ENCODE measurements at regions not wholly inside any gene's neighbourhood (a gene's known extent, or its start where the extent isn't known, plus 50 kb on each side); places are given as distances from the start of the nearest gene placed in this dataset.

DNA sequence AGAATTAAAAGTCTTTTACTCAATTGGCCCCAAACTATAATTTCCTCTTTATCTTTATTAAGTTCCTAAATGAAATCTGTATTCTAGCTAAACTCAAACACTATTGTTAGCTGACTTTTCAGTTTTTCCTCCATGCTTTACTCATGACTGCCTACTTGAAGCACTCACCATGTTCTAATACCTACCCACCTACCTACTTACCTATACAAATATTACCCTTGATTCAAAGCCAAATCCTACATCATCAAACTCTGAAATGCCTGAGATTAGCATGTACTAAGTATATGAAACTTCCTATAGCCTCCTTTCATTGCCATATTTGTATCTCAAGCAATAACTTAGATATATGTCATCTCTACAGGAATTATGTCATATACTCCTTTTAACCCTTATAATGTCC is 259.7 kb downstream of the HDGFL1 start:
- TF ChIP-seq POLR2A (IDR thresholded peaks at IDR 0.05), result no peak
- no peak for TF ChIP-seq POLR2AphosphoS5 (IDR thresholded peaks at IDR 0.05)
- TF ChIP-seq, protein P1, sequence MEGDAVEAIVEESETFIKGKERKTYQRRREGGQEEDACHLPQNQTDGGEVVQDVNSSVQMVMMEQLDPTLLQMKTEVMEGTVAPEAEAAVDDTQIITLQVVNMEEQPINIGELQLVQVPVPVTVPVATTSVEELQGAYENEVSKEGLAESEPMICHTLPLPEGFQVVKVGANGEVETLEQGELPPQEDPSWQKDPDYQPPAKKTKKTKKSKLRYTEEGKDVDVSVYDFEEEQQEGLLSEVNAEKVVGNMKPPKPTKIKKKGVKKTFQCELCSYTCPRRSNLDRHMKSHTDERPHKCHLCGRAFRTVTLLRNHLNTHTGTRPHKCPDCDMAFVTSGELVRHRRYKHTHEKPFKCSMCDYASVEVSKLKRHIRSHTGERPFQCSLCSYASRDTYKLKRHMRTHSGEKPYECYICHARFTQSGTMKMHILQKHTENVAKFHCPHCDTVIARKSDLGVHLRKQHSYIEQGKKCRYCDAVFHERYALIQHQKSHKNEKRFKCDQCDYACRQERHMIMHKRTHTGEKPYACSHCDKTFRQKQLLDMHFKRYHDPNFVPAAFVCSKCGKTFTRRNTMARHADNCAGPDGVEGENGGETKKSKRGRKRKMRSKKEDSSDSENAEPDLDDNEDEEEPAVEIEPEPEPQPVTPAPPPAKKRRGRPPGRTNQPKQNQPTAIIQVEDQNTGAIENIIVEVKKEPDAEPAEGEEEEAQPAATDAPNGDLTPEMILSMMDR (IDR thresholded peaks at IDR 0.05 in 8 of 11, conservative IDR thresholded peaks at IDR 0.05 in 3 of 11), result no peak
- Histone ChIP-seq H3K27me3 (replicated peaks in 1 of 7) (no peaks in the 10 kb centered on the region), H3K36me3 (no peaks in the 10 kb centered on the region), H3K4me3 (no peak overlapping the region), H3K27ac (no peak overlapping the region), H3K4me1 (peaks cover 0 to 7% (median 0%) of the 10 kb centered on the region in 6 donors), H3K9me3 (no peaks in the 10 kb centered on the region)
- intact Hi-C loops (cut with DNase I; ENCODE audit: low total_unique reads), result no loop called here
- DNase-seq, result no peak

DNA sequence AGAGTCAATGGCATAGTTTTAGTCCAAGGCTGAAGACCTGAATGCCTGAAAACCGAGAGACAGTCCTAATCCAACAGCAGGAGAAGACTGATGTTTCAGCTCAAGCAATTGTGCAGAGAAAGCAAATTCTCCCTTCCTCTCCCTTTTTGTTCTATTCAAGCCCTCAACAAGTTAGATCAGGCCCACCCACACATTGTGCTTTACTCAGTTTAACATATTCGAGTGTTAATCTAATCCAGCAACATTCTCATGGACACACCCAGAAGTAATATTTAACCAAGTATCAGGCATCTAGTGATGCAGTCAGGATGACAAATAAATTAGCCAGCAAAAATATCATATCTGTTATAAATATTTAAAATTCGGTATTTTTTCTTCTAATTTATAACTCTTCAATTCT is 261.1 kb downstream of the HDGFL1 start:
- Histone ChIP-seq H3K27me3 (replicated peaks in 1 of 7) (no peaks in the 10 kb centered on the region), H3K9me3 (no peaks in the 10 kb centered on the region), H3K27ac (no peak overlapping the region), H3K36me3 (no peaks in the 10 kb centered on the region), H3K4me1 (peaks cover 0 to 7% (median 0%) of the 10 kb centered on the region in 6 donors), H3K4me3 (no peak overlapping the region)
- 77 to 88% (median 78%) methylated on average over 3 of the region's 3 CpGs for WGBS, 5 donors
- TF ChIP-seq POLR2AphosphoS5 (IDR thresholded peaks at IDR 0.05) (no peak), POLR2A (IDR thresholded peaks at IDR 0.05) (no peak)
- DNase-seq, result no peak
- intact Hi-C loops (cut with DNase I; ENCODE audit: low total_unique reads), result no loop called here

DNA sequence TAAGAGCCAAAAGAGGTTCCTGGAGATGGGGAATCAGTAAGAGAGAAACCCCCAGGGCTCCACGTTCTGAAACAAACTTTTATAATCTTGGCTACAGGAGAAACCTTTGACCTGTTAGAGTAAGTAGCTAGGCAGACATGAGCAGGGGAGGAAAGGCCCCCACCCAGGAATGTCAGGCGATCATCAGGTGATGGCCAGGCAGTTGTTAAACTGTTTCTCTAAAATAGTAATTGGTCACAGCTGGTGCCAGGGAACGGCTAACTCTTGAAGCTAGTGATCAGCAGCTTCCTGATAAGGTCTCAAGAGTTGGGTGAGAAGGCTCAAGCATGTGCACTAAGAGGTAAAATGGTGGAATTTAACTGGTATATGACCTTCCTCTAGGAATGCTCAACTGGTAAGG is 263.8 kb downstream of the HDGFL1 start:
- H3K27me3 ChIP-seq (replicated peaks in 1 of 7), result no peaks in the 10 kb centered on the region
- TF ChIP-seq POLR2AphosphoS5 (IDR thresholded peaks at IDR 0.05) (no peak), POLR2A (IDR thresholded peaks at IDR 0.05) (no peak)
- TF ChIP-seq, protein P1 (IDR thresholded peaks at IDR 0.05 in 8 of 11, conservative IDR thresholded peaks at IDR 0.05 in 3 of 11), result no peak

DNA sequence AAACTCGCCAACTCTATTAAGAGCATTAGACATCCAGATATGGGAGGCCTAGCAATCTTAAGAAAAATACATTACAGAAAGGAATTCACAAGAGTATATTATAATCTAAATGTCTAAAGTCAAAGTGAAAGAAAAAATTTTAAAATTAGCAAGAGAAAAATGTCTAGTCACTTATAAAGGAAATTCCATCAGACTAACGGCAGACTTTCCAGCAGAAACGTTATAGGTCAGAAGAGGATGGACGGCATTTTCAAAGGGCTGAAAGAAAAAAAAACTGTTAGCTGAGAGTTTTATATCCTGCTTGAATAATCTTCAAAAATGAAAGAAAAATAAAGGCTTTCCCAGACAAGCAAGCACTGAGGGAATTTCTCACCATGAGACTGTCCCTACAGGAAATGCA is 269.0 kb downstream of the HDGFL1 start:
- intact Hi-C loops (cut with DNase I; ENCODE audit: low total_unique reads), result no loop called here

More for the DNA sequence above, 263.8 kb downstream of the HDGFL1 start:
- intact Hi-C loops (cut with DNase I; ENCODE audit: low total_unique reads), result no loop called here
- Histone ChIP-seq H3K4me3 (no peak overlapping the region), H3K36me3 (no peaks in the 10 kb centered on the region), H3K4me1 (peaks cover 0 to 4% (median 0%) of the 10 kb centered on the region in 6 donors), H3K27ac (no peak overlapping the region), H3K9me3 (peaks cover 2 to 8% (median 4%) of the 10 kb centered on the region in 8 donors)
- 66 to 86% (median 76%) methylated on average over 3 of the region's 3 CpGs for WGBS, 5 donors
- DNase-seq, result no peak

More for the DNA sequence above, 269.0 kb downstream of the HDGFL1 start:
- H3K4me3 ChIP-seq, result no peak overlapping the region
- H3K27me3 ChIP-seq (replicated peaks in 1 of 7), result no peaks in the 10 kb centered on the region
- peaks cover 2 to 30% (median 22%) of the 10 kb centered on the region in 8 donors for H3K9me3 ChIP-seq
- no peak for DNase-seq
- H3K36me3 ChIP-seq, result no peaks in the 10 kb centered on the region
- 87 to 91% (median 91%) methylated on average over 4 of the region's 4 CpGs for WGBS, 5 donors
- no peaks in the 10 kb centered on the region for H3K4me1 ChIP-seq
- no peak overlapping the region for H3K27ac ChIP-seq
- TF ChIP-seq POLR2AphosphoS5 (IDR thresholded peaks at IDR 0.05), result no peak
- TF ChIP-seq, protein P1 (IDR thresholded peaks at IDR 0.05 in 8 of 11, conservative IDR thresholded peaks at IDR 0.05 in 3 of 11), result no peak
- no peak for TF ChIP-seq POLR2A (IDR thresholded peaks at IDR 0.05)
